Upper lobe of left lung (tissue), 4 donors: ENCODE measurements at regions not wholly inside any gene's neighbourhood (a gene's known extent, or its start where the extent isn't known, plus 50 kb on each side); places are given as distances from the start of the nearest gene placed in this dataset.

Source experiments
- EP300 ChIP-seq, 4 donors: sonication (generic); formaldehyde crosslinking; IDR thresholded peaks; one replicate each; pipeline ENCODE4 v1.5.1; 2017; ENCODE audit warnings: antibody characterized with exemption in 4 of 4, control low read depth in 2 of 4
- POLR2A ChIP-seq, 4 donors: fragments of 450-650 bp; IDR thresholded peaks; one replicate each; pipeline ENCODE4 v1.5.1; 2016 to 2017; ENCODE audit warnings: antibody characterized with exemption in 4 of 4, mild to moderate bottlenecking in 2 of 4
- POLR2AphosphoS5 ChIP-seq, 2 donors: sonication (generic); formaldehyde crosslinking; IDR thresholded peaks; one replicate each; pipeline ENCODE4 v1.5.1; 2017; ENCODE audit warnings: antibody characterized with exemption in 2 of 2
- TF ChIP-seq, protein P1 (sequence below), 6 experiments: fragments of 450-650 bp in 4 of 6; fragments of 200-600 bp in 2 of 6; sonication (generic) in 2 of 6; IDR thresholded peaks; one replicate each; pipeline ENCODE4 v1.5.1; 2016 to 2019; ENCODE audit warnings: antibody characterized with exemption in 6 of 6

DNA sequence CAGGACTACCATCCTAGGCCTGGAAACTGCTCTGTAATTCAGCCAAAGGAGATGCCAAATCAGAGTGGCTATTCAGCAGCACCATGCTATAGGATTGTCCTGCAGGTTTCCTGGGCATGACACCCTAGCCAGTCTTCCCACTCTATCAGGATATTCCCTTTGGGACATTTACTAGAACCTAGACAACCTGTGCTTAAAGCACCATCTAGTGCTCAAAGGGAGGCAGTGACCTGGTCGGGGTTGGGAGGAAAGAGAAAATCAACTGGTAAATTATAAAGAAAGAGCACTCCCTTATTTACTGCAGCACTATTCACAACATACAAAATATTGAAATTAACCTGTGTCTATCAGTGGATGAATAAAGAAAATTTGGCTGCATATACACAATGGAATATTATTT, 67.2 kb upstream of the SMLR1 start:
- TF ChIP-seq, protein P1, sequence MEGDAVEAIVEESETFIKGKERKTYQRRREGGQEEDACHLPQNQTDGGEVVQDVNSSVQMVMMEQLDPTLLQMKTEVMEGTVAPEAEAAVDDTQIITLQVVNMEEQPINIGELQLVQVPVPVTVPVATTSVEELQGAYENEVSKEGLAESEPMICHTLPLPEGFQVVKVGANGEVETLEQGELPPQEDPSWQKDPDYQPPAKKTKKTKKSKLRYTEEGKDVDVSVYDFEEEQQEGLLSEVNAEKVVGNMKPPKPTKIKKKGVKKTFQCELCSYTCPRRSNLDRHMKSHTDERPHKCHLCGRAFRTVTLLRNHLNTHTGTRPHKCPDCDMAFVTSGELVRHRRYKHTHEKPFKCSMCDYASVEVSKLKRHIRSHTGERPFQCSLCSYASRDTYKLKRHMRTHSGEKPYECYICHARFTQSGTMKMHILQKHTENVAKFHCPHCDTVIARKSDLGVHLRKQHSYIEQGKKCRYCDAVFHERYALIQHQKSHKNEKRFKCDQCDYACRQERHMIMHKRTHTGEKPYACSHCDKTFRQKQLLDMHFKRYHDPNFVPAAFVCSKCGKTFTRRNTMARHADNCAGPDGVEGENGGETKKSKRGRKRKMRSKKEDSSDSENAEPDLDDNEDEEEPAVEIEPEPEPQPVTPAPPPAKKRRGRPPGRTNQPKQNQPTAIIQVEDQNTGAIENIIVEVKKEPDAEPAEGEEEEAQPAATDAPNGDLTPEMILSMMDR (IDR thresholded peaks at IDR 0.05) = peak in 3 of 6 experiments; percentile 24 to 49 (median 34)
- no peak for TF ChIP-seq POLR2A (IDR thresholded peaks at IDR 0.05)
- no peak for TF ChIP-seq POLR2AphosphoS5 (IDR thresholded peaks at IDR 0.05)
- no peak for TF ChIP-seq EP300 (IDR thresholded peaks at IDR 0.05)
